Mammary epithelial cell (primary cell): ENCODE measurements at regions not wholly inside any gene's neighbourhood (a gene's known extent, or its start where the extent isn't known, plus 50 kb on each side); places are given as distances from the start of the nearest gene placed in this dataset.
"Not testable (repeated sequence)": the region's sequence is repeated elsewhere in the genome, so short reads cannot be mapped to it uniquely, and the experiment has no call there.

Source experiments
- CTCF ChIP-seq, 2 donors: IDR thresholded peaks in 1 of 2; conservative IDR thresholded peaks in 1 of 2; 2 replicates each; pipeline ENCODE4 v1.5.1; 2011 to 2012; ENCODE audit warnings: inconsistent platforms in 2 of 2, low read length in 2 of 2, mild to moderate bottlenecking in 2 of 2, control low read depth in 1 of 2, low read depth in 1 of 2; ENCODE audit not compliant: insufficient read depth in 1 of 2; ENCODE audit errors: extremely low read depth in 1 of 2
- EZH2 ChIP-seq: IDR thresholded peaks from 2 replicates; pipeline ENCODE4 v1.6.1; 2012; ENCODE audit warnings: low read length, inconsistent platforms, borderline replicate concordance

GRCh38 chr12:33550214-33550613 is 110.6 kb upstream of the SYT10 start:
- not testable (repeated sequence) for TF ChIP-seq CTCF (conservative IDR thresholded peaks at IDR 0.05 in 1 of 2, IDR thresholded peaks at IDR 0.05 in 1 of 2; ENCODE audit: extremely low read depth in 1 of 2, insufficient read depth in 1 of 2, low read depth in 1 of 2, low read length in 2 of 2); EZH2
